Lower leg skin (tissue), 4 donors: ENCODE measurements at regions not wholly inside any gene's neighbourhood (a gene's known extent, or its start where the extent isn't known, plus 50 kb on each side); places are given as distances from the start of the nearest gene placed in this dataset.

Experiments
- DNase-seq, 2 donors: peaks; one replicate each; pipeline ENCODE4 v3.0.0-alpha.2; 2019; ENCODE audit warnings: low spot score in 2 of 2
- H3K4me3 ChIP-seq: fragments of 200-600 bp; sonication (generic); 2 replicates; pipeline ENCODE4 v1.5.1; 2017; ENCODE audit warnings: mild to moderate bottlenecking, low read depth; ENCODE audit not compliant: poor library complexity, severe bottlenecking
- POLR2A ChIP-seq, 2 donors: fragments of 450-650 bp; IDR thresholded peaks; one replicate each; pipeline ENCODE4 v1.6.1; 2016 to 2017; ENCODE audit warnings: antibody characterized with exemption in 2 of 2, mild to moderate bottlenecking in 1 of 2, moderate library complexity in 1 of 2
- WGBS, 2 donors: methylation state at CpG; one replicate each; pipeline ENCODE4 v1.1.5; 2018; 5-methylcytosine and 5-hydroxymethylcytosine counted together
- intact Hi-C: fragments of 100-400 bp; cut with DNase I; formaldehyde crosslinking; loops from one replicate; pipeline ENCODE4 v1.15.0; 2023; ENCODE audit warnings: low total_unique reads
- TF ChIP-seq, protein P1 (sequence below), 3 donors: fragments of 450-650 bp; IDR thresholded peaks; one replicate each; pipeline ENCODE4 v1.5.1; 2016; ENCODE audit warnings: antibody characterized with exemption in 3 of 3, mild to moderate bottlenecking in 3 of 3, moderate library complexity in 2 of 3

DNA sequence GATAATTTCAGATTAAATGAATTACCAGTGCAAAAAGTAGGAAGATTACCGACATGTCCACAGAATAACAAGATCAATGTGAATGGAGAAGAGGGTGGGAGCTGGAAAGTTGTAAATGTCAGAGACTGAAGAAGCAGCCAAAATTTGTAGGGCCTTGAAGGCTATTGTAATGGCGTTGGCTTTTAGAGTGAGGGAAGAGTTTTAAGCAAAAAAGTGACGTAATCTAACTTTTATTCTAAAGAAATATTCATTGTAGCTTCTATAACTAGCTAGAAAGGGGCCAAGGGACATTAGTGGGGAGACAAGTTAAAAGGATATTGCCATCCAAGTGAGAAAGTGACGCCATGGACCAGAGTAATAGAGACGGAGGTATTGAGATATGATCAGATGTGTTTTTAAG lies 63.3 kb upstream of the PCDH7 start:
- TF ChIP-seq POLR2A (IDR thresholded peaks at IDR 0.05) = no peak
- TF ChIP-seq, protein P1, sequence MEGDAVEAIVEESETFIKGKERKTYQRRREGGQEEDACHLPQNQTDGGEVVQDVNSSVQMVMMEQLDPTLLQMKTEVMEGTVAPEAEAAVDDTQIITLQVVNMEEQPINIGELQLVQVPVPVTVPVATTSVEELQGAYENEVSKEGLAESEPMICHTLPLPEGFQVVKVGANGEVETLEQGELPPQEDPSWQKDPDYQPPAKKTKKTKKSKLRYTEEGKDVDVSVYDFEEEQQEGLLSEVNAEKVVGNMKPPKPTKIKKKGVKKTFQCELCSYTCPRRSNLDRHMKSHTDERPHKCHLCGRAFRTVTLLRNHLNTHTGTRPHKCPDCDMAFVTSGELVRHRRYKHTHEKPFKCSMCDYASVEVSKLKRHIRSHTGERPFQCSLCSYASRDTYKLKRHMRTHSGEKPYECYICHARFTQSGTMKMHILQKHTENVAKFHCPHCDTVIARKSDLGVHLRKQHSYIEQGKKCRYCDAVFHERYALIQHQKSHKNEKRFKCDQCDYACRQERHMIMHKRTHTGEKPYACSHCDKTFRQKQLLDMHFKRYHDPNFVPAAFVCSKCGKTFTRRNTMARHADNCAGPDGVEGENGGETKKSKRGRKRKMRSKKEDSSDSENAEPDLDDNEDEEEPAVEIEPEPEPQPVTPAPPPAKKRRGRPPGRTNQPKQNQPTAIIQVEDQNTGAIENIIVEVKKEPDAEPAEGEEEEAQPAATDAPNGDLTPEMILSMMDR (IDR thresholded peaks at IDR 0.05) = no peak
- intact Hi-C loops = no loop called here
- no peak overlapping the region for H3K4me3 ChIP-seq
- DNase-seq = no peak
- 88 to 91% methylated on average over 5 of the region's 5 CpGs for WGBS, 2 donors

DNA sequence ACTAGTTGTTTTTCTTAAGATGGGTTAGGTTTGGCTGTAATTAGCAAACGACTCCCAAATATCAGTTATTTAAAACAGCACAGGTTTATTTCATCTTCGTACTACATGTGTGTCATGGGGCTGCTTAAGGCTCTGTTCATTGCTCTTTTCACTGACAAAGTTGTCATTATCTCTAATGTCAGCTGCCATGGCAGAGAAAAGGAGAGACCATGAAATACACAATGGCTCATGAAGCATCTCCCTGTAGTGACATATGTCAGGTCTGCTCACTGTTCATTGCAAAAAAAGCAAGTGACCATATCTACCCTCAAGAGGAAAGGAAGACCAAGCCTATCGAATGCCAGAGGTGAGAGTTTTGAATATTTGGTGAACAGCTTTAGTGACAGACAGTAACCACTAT lies 52.2 kb upstream of the PCDH7 start:
- TF ChIP-seq POLR2A (IDR thresholded peaks at IDR 0.05) = no peak
- TF ChIP-seq, protein P1 (IDR thresholded peaks at IDR 0.05) = no peak
- H3K4me3 ChIP-seq = no peak overlapping the region
- DNase-seq = no peak
- intact Hi-C loops = no loop called here
- 84 to 88% methylated on average over 3 of the region's 3 CpGs for WGBS, 2 donors

DNA sequence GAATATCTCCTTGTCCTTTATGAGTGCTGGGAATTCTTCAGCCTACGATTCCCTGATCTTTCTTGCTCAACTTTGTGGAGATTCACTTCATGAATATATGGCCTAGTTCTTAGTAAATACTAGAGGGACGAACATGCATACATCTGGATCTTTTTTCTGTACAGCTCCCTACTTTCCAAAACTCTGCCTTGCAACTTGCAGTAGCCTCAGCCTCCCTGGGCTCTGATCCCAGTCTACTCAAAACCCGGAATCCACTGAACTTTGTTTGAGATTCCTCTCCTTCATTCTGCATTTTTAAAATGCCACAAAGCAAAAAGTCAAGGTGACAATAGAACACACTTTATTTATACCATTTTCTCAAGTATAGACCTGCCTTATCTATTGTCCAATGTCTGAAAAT lies 50.0 kb upstream of the PCDH7 start:
- H3K4me3 ChIP-seq = no peak overlapping the region
- WGBS, 2 donors = 74 to 82% methylated on average over 3 of the region's 3 CpGs
- no peak for DNase-seq
- TF ChIP-seq, protein P1 (IDR thresholded peaks at IDR 0.05) = no peak
- TF ChIP-seq POLR2A (IDR thresholded peaks at IDR 0.05) = no peak
- intact Hi-C loops = no loop called here
